ENCODE measurements at regions not wholly inside any gene's neighbourhood (a gene's known extent, or its start where the extent isn't known, plus 50 kb on each side); places are given as distances from the start of the nearest gene placed in this dataset.

DNA sequence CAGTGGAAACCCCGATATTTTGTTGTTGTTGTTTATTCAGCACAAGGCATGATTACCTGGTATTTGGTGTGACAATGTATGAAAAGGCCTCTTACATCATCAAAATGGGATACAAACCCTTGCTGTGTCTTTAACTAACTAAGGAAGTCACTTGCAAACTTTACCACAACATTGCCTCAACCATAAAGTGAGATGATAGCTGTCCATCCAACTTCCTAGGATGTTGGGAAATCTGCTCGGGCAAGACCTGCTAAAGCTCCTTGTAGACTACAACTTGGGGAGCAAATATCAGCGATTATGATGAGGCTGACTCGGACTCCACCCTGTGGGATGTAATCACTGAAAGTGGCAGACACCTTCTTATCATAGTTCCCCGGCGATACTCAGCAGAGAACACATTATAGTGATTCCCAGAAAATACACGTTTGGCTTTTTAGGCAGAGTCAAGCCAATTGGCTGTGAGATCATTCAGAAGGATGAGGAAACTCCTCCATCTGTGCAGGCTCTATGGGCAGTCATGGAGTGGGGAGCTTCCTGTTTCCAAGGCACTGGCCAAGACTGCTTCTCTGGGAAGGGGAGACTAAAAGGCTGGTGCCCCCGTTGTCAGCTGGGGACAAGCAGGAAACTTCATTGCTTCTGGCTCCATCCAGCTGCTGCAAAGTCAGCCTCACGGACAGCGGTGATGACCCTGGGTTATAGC, 289.0 kb downstream of the RNF144A start:
- Histone ChIP-seq H3K4me1 (ENCODE audit: insufficient read depth, low read length, poor library complexity, severe bottlenecking) (no peaks in the 10 kb centered on the region), H4K20me1 (ENCODE audit: insufficient read depth, low read length, poor library complexity, severe bottlenecking) (no peaks in the 10 kb centered on the region), H3F3A (ENCODE audit: low read depth) (no peaks in the 10 kb centered on the region), H3K9me3 (ENCODE audit: insufficient read depth, low read depth, low read length) (no peaks in the 10 kb centered on the region), H2AFZ (ENCODE audit: low read length) (no peak overlapping the region), H3K4me3 (ENCODE audit: low read length, poor library complexity, severe bottlenecking) (no peak overlapping the region), H3K9ac (ENCODE audit: low read depth, low read length, poor library complexity, severe bottlenecking) (no peak overlapping the region), H3K36me3 (ENCODE audit: insufficient read depth, low read length) (no peaks in the 10 kb centered on the region), H3K27me3 (ENCODE audit: insufficient read depth, low read length, poor library complexity, severe bottlenecking) (no peaks in the 10 kb centered on the region), H3K9me2 (replicated peaks; ENCODE audit: low read depth, low read length) (no peaks in the 10 kb centered on the region), H3K4me2 (ENCODE audit: low read depth, low read length, poor library complexity, severe bottlenecking) (no peak overlapping the region), H3K79me2 (ENCODE audit: insufficient read depth, low read length) (no peaks in the 10 kb centered on the region)
- no peak for TF ChIP-seq EZH2phosphoT487 (IDR thresholded peaks at IDR 0.05; ENCODE audit: borderline replicate concordance)
- TF ChIP-seq, protein P1, sequence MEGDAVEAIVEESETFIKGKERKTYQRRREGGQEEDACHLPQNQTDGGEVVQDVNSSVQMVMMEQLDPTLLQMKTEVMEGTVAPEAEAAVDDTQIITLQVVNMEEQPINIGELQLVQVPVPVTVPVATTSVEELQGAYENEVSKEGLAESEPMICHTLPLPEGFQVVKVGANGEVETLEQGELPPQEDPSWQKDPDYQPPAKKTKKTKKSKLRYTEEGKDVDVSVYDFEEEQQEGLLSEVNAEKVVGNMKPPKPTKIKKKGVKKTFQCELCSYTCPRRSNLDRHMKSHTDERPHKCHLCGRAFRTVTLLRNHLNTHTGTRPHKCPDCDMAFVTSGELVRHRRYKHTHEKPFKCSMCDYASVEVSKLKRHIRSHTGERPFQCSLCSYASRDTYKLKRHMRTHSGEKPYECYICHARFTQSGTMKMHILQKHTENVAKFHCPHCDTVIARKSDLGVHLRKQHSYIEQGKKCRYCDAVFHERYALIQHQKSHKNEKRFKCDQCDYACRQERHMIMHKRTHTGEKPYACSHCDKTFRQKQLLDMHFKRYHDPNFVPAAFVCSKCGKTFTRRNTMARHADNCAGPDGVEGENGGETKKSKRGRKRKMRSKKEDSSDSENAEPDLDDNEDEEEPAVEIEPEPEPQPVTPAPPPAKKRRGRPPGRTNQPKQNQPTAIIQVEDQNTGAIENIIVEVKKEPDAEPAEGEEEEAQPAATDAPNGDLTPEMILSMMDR (conservative IDR thresholded peaks at IDR 0.05; ENCODE audit: low read length) = no peak

DNA sequence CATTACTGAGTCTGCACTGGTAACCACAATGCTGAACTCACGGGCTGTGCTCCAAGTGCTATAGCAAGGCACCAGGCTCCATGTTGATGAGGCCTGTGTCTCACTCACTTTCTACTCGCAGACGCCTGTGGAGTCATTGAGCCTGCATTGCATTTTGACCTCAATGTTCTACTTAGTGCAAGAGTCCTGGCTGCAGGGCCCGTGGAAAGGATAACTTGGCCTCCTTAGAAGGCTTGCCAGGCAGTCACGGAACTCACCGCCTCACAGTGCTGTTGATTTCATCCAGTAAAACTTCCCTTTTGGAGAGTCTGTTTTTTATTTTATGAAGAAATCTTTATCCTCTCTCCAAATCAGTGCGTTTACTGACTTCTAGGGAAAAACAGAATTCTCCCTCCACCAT, 290.4 kb downstream of the RNF144A start:
- Histone ChIP-seq H3K4me2 (ENCODE audit: low read depth, low read length, poor library complexity, severe bottlenecking) (no peak overlapping the region), H3K4me1 (ENCODE audit: insufficient read depth, low read length, poor library complexity, severe bottlenecking) (no peaks in the 10 kb centered on the region), H2AFZ (ENCODE audit: low read length) (no peak overlapping the region), H3K9me2 (replicated peaks; ENCODE audit: low read depth, low read length) (no peaks in the 10 kb centered on the region), H3K9ac (ENCODE audit: low read depth, low read length, poor library complexity, severe bottlenecking) (no peak overlapping the region), H4K20me1 (ENCODE audit: insufficient read depth, low read length, poor library complexity, severe bottlenecking) (no peaks in the 10 kb centered on the region), H3K36me3 (ENCODE audit: insufficient read depth, low read length) (no peaks in the 10 kb centered on the region), H3K27me3 (ENCODE audit: insufficient read depth, low read length, poor library complexity, severe bottlenecking) (no peaks in the 10 kb centered on the region), H3K79me2 (ENCODE audit: insufficient read depth, low read length) (no peaks in the 10 kb centered on the region), H3K9me3 (ENCODE audit: insufficient read depth, low read depth, low read length) (no peaks in the 10 kb centered on the region), H3K4me3 (ENCODE audit: low read length, poor library complexity, severe bottlenecking) (no peak overlapping the region), H3F3A (ENCODE audit: low read depth) (no peaks in the 10 kb centered on the region)
- TF ChIP-seq EZH2phosphoT487 (IDR thresholded peaks at IDR 0.05; ENCODE audit: borderline replicate concordance) = no peak
- TF ChIP-seq, protein P1 (conservative IDR thresholded peaks at IDR 0.05; ENCODE audit: low read length) = no peak

DNA sequence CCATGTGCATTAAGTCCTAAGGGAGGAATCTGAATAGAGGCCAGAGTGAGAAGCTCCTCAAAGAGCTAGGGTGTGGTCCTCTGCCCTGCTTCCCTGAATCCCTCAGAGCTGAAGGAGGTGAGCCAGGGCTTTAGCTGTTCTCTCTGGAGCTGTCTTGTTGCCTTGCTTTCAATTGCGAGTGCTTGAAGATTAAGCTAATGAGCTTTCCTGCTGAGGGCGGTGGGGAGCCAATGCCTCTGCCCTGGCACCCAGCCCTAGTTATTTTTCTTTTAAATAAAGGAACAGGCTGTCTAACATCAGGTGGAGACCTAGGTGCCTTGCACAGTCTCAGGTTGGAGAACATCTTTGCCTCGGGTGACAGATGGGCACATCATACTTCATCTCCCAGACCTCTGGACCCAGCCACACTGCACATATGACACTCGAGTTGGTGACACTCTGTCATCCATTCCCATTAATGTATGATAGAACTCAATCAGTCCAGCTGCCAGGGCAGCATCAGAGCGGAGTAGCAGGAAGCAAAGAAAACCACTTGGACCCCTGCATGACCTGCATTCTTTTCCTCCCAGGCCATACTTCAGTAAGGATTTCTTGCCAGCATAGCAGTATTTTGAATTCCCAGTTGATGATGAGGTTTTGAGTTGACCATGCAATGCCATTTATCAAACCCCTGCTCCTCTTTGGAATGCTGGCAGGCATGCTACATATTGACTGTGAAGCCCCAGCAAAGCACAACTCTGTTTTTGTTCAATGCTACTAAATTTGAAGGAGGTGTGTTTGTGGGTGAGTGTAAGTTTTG, 292.7 kb downstream of the RNF144A start:
- no peaks in the 10 kb centered on the region for H3F3A ChIP-seq (ENCODE audit: low read depth)
- H3K9me3 ChIP-seq (ENCODE audit: insufficient read depth, low read depth, low read length) = no peaks in the 10 kb centered on the region
- no peaks in the 10 kb centered on the region for H3K27me3 ChIP-seq (ENCODE audit: insufficient read depth, low read length, poor library complexity, severe bottlenecking)
- no peak overlapping the region for H3K9ac ChIP-seq (ENCODE audit: low read depth, low read length, poor library complexity, severe bottlenecking)
- H3K4me1 ChIP-seq (ENCODE audit: insufficient read depth, low read length, poor library complexity, severe bottlenecking) = no peaks in the 10 kb centered on the region
- H3K4me2 ChIP-seq (ENCODE audit: low read depth, low read length, poor library complexity, severe bottlenecking) = no peak overlapping the region
- H3K79me2 ChIP-seq (ENCODE audit: insufficient read depth, low read length) = no peaks in the 10 kb centered on the region
- no peaks in the 10 kb centered on the region for H3K36me3 ChIP-seq (ENCODE audit: insufficient read depth, low read length)
- no peak overlapping the region for H3K4me3 ChIP-seq (ENCODE audit: low read length, poor library complexity, severe bottlenecking)
- no peak overlapping the region for H2AFZ ChIP-seq (ENCODE audit: low read length)
- no peaks in the 10 kb centered on the region for H3K9me2 ChIP-seq (replicated peaks; ENCODE audit: low read depth, low read length)
- no peaks in the 10 kb centered on the region for H4K20me1 ChIP-seq (ENCODE audit: insufficient read depth, low read length, poor library complexity, severe bottlenecking)
- no peak for TF ChIP-seq EZH2phosphoT487 (IDR thresholded peaks at IDR 0.05; ENCODE audit: borderline replicate concordance)
- TF ChIP-seq, protein P1 (conservative IDR thresholded peaks at IDR 0.05; ENCODE audit: low read length) = no peak

Data from Loucy (cell line).